GM23338 (cell line): ENCODE measurements at regions not wholly inside any gene's neighbourhood (a gene's known extent, or its start where the extent isn't known, plus 50 kb on each side); places are given as distances from the start of the nearest gene placed in this dataset.
"Not testable (repeated sequence)": the region's sequence is repeated elsewhere in the genome, so short reads cannot be mapped to it uniquely, and the experiment has no call there.

Experiments
- ATAC-seq: fragments of 200-7000 bp; cut with Tn5 transposase; 3 replicates; pipeline ENCODE4 v1.9.1; 2020
- DNase-seq: peaks from one replicate; pipeline ENCODE4 v3.0.0-alpha.2; 2015; ENCODE audit warnings: low spot score
- H2AFZ ChIP-seq: fragments of 200-600 bp; sonication (generic); 2 replicates; pipeline ENCODE4 v1.8.0; 2016; ENCODE audit warnings: antibody characterized with exemption, mild to moderate bottlenecking, moderate library complexity
- H3F3A ChIP-seq: fragments of 200-600 bp; sonication (generic); replicated peaks from 2 replicates; pipeline ENCODE4 v1.8.0; 2017; ENCODE audit warnings: antibody characterized with exemption, mixed run types, low read depth
- H3K27ac ChIP-seq: fragments of 200-600 bp; sonication (generic); 2 replicates; pipeline ENCODE4 v1.6.1; 2016; ENCODE audit warnings: low read depth
- H3K27me3 ChIP-seq: fragments of 200-600 bp; sonication (generic); 2 replicates; pipeline ENCODE4 v1.8.0; 2016; ENCODE audit warnings: mild to moderate bottlenecking, mixed run types, moderate library complexity; ENCODE audit not compliant: insufficient read depth
- H3K36me3 ChIP-seq: fragments of 200-600 bp; sonication (generic); 2 replicates; pipeline ENCODE4 v1.8.0; 2016; ENCODE audit warnings: mild to moderate bottlenecking; ENCODE audit not compliant: insufficient read depth
- H3K4me1 ChIP-seq: fragments of 200-600 bp; sonication (generic); 2 replicates; pipeline ENCODE4 v1.8.0; 2016; ENCODE audit warnings: mild to moderate bottlenecking, moderate library complexity; ENCODE audit not compliant: insufficient read depth
- H3K4me2 ChIP-seq: fragments of 200-600 bp; sonication (generic); 2 replicates; pipeline ENCODE4 v1.7.1; 2017; ENCODE audit warnings: mixed run types
- H3K4me3 ChIP-seq: fragments of 200-600 bp; sonication (generic); 2 replicates; pipeline ENCODE4 v1.6.1; 2016; ENCODE audit warnings: mixed run types
- H3K79me2 ChIP-seq: fragments of 200-600 bp; sonication (generic); replicated peaks from 2 replicates; pipeline ENCODE4 v1.8.0; 2017; ENCODE audit warnings: mild to moderate bottlenecking; ENCODE audit not compliant: insufficient read depth
- H3K9me2 ChIP-seq: fragments of 200-600 bp; sonication (generic); 2 replicates; pipeline ENCODE4 v1.8.0; 2017; ENCODE audit not compliant: insufficient read depth
- H4K20me1 ChIP-seq: fragments of 200-600 bp; sonication (generic); replicated peaks from 2 replicates; pipeline ENCODE4 v1.8.0; 2017; ENCODE audit warnings: mild to moderate bottlenecking; ENCODE audit not compliant: insufficient read depth
- H3K27ac Mint-ChIP-seq: 2 replicates; pipeline ENCODE4 v1.8.0; 2020; ENCODE audit warnings: inconsistent platforms, mild to moderate bottlenecking, moderate library complexity, mixed read lengths
- H3K27me3 Mint-ChIP-seq: 3 replicates; pipeline ENCODE4 v1.8.0; 2022; ENCODE audit warnings: low read depth, mild to moderate bottlenecking, moderate library complexity, mixed read lengths, inconsistent platforms; ENCODE audit not compliant: insufficient read depth, poor library complexity
- H3K36me3 Mint-ChIP-seq: 3 replicates; pipeline ENCODE4 v1.8.0; 2021; ENCODE audit warnings: low read depth, mild to moderate bottlenecking, inconsistent platforms, moderate library complexity, mixed read lengths
- H3K4me1 Mint-ChIP-seq: 3 replicates; pipeline ENCODE4 v1.8.0; 2020; ENCODE audit warnings: mild to moderate bottlenecking, inconsistent platforms, mixed read lengths
- H3K4me3 Mint-ChIP-seq: 3 replicates; pipeline ENCODE4 v1.8.0; 2021; ENCODE audit warnings: moderate library complexity, mild to moderate bottlenecking, inconsistent platforms, mixed read lengths
- H3K9me3 Mint-ChIP-seq: 3 replicates; pipeline ENCODE4 v1.8.0; 2020; ENCODE audit warnings: moderate library complexity, mild to moderate bottlenecking, inconsistent platforms, mixed read lengths
- ETS1 ChIP-seq: IDR thresholded peaks from 2 replicates; pipeline ENCODE4 v1.6.1; 2016; ENCODE audit warnings: antibody characterized with exemption
- EZH2 ChIP-seq: fragments of 200-600 bp; sonication (generic); IDR thresholded peaks from one replicate; pipeline ENCODE4 v1.8.0; 2017; ENCODE audit warnings: antibody characterized with exemption, mild to moderate bottlenecking, low read depth; ENCODE audit not compliant: unreplicated experiment
- NANOG ChIP-seq: IDR thresholded peaks from 2 replicates; pipeline ENCODE4 v1.6.1; 2016; ENCODE audit warnings: antibody characterized with exemption, borderline replicate concordance
- POLR2AphosphoS5 ChIP-seq: IDR thresholded peaks from 2 replicates; pipeline ENCODE4 v1.6.1; 2016; ENCODE audit warnings: antibody characterized with exemption, low read depth
- ZNF331 ChIP-seq: fragments of 250-450 bp; sonication (Bioruptor Pico); IDR thresholded peaks from 2 replicates; pipeline ENCODE4 v1.5.0; 2020; ENCODE audit warnings: low read depth, mild to moderate bottlenecking, moderate library complexity
- TF ChIP-seq, protein P1 (sequence below), 2 experiments: fragments of 200-600 bp in 1 of 2; sonication (generic) in 1 of 2; conservative IDR thresholded peaks; 2 replicates each; pipeline versions ENCODE4 v1.5.1 to v1.6.1; 2016 to 2017; ENCODE audit warnings: antibody characterized with exemption in 2 of 2, low read depth in 2 of 2, mild to moderate bottlenecking in 2 of 2, moderate library complexity in 1 of 2
- TF ChIP-seq, protein P2 (sequence below): IDR thresholded peaks from one replicate; pipeline ENCODE4 v1.6.1; 2018; ENCODE audit warnings: antibody characterized with exemption; ENCODE audit not compliant: unreplicated experiment

GRCh38 chr10:122771404-122771803 is 71.8 kb upstream of the C10orf120 start:
- not testable (repeated sequence) for H3K27ac Mint-ChIP-seq, ATAC-seq

DNA sequence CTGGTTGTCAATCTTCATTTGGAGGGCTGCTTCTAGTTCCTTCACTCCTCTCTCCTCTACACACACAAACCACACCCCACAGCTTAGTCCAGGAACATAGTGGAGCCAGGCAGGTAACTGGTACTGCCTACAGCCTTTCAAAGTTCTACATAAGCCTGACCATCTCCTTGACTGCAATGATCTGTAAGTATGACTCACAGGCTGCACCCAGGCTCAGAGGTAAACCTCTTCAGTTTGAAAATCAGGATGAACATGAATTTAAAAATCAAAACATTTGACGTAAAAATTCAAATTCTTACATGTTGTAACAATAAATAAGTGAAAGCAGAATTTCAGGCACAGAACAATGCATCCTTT is 68.7 kb upstream of the C10orf120 start:
- DNase-seq (no peak), ATAC-seq (no peak)
- H3K79me2 ChIP-seq = no peaks in the 10 kb centered on the region
- H3K27ac Mint-ChIP-seq = no peak overlapping the region
- TF ChIP-seq ETS1 (no peak), POLR2AphosphoS5 (no peak), ZNF331 (no peak), EZH2 (no peak), NANOG (no peak)
- TF ChIP-seq, protein P1, sequence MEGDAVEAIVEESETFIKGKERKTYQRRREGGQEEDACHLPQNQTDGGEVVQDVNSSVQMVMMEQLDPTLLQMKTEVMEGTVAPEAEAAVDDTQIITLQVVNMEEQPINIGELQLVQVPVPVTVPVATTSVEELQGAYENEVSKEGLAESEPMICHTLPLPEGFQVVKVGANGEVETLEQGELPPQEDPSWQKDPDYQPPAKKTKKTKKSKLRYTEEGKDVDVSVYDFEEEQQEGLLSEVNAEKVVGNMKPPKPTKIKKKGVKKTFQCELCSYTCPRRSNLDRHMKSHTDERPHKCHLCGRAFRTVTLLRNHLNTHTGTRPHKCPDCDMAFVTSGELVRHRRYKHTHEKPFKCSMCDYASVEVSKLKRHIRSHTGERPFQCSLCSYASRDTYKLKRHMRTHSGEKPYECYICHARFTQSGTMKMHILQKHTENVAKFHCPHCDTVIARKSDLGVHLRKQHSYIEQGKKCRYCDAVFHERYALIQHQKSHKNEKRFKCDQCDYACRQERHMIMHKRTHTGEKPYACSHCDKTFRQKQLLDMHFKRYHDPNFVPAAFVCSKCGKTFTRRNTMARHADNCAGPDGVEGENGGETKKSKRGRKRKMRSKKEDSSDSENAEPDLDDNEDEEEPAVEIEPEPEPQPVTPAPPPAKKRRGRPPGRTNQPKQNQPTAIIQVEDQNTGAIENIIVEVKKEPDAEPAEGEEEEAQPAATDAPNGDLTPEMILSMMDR (conservative IDR thresholded peaks at IDR 0.05; ENCODE audit: low read depth in 2 of 2) = no peak
- TF ChIP-seq, protein P2, sequence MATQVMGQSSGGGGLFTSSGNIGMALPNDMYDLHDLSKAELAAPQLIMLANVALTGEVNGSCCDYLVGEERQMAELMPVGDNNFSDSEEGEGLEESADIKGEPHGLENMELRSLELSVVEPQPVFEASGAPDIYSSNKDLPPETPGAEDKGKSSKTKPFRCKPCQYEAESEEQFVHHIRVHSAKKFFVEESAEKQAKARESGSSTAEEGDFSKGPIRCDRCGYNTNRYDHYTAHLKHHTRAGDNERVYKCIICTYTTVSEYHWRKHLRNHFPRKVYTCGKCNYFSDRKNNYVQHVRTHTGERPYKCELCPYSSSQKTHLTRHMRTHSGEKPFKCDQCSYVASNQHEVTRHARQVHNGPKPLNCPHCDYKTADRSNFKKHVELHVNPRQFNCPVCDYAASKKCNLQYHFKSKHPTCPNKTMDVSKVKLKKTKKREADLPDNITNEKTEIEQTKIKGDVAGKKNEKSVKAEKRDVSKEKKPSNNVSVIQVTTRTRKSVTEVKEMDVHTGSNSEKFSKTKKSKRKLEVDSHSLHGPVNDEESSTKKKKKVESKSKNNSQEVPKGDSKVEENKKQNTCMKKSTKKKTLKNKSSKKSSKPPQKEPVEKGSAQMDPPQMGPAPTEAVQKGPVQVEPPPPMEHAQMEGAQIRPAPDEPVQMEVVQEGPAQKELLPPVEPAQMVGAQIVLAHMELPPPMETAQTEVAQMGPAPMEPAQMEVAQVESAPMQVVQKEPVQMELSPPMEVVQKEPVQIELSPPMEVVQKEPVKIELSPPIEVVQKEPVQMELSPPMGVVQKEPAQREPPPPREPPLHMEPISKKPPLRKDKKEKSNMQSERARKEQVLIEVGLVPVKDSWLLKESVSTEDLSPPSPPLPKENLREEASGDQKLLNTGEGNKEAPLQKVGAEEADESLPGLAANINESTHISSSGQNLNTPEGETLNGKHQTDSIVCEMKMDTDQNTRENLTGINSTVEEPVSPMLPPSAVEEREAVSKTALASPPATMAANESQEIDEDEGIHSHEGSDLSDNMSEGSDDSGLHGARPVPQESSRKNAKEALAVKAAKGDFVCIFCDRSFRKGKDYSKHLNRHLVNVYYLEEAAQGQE = no peak
- H3K4me1 ChIP-seq = no peaks in the 10 kb centered on the region
- H3K4me2 ChIP-seq = no peak overlapping the region
- no peaks in the 10 kb centered on the region for H3K27me3 ChIP-seq
- peaks cover 4% of the 10 kb centered on the region for H3K9me3 Mint-ChIP-seq
- no peak overlapping the region for H2AFZ ChIP-seq
- H3K36me3 Mint-ChIP-seq = no peaks in the 10 kb centered on the region
- no peak overlapping the region for H3K27ac ChIP-seq
- no peak overlapping the region for H3K4me3 Mint-ChIP-seq
- no peak overlapping the region for H3K4me3 ChIP-seq
- peaks cover 3% of the 10 kb centered on the region for H3K27me3 Mint-ChIP-seq
- H4K20me1 ChIP-seq = no peaks in the 10 kb centered on the region
- no peaks in the 10 kb centered on the region for H3F3A ChIP-seq
- H3K36me3 ChIP-seq = no peaks in the 10 kb centered on the region
- peaks cover 4% of the 10 kb centered on the region; the same call in 1 of the 2 replicates for H3K9me2 ChIP-seq
- no peaks in the 10 kb centered on the region for H3K4me1 Mint-ChIP-seq

More at GRCh38 chr10:122771404-122771803, 71.8 kb upstream of the C10orf120 start:
- not testable (repeated sequence) for H3K4me3 ChIP-seq, H2AFZ ChIP-seq, H3K36me3 ChIP-seq, H3K4me3 Mint-ChIP-seq, H3K9me3 Mint-ChIP-seq, H3K4me1 Mint-ChIP-seq, H3K4me1 ChIP-seq, H3K9me2 ChIP-seq, H4K20me1 ChIP-seq, H3F3A ChIP-seq, H3K27me3 Mint-ChIP-seq, H3K79me2 ChIP-seq, DNase-seq, H3K36me3 Mint-ChIP-seq, H3K4me2 ChIP-seq, H3K27ac ChIP-seq, H3K27me3 ChIP-seq
